ENCODE measurements at regions not wholly inside any gene's neighbourhood (a gene's known extent, or its start where the extent isn't known, plus 50 kb on each side); places are given as distances from the start of the nearest gene placed in this dataset.

DNA sequence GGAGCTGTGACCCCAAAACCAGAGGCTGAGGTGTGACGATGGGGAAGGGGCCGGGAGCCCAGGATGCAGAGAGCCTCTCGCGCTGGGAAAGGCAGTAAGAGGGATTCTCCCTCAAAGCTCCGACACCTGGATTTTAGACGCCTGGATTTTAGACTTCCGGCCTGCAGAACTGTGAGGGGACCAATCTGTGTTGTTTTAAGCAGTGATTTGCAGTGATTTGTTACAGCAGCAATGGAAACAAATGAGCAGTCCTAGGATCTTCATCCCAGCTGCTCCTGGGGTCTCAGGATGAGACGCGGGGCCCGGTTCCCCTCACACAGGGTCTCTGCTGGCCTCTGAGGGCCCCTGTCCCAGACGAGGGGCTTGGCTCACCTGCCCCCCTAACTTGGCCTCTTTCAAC, 365.5 kb downstream of the THBS2 start:
- TF ChIP-seq CTCF (IDR thresholded peaks at IDR 0.05) (no peak), EZH2 (IDR thresholded peaks at IDR 0.05) (no peak), EZH2phosphoT487 (IDR thresholded peaks at IDR 0.05) (no peak)
